Osteoblast (primary cell): ENCODE measurements at regions not wholly inside any gene's neighbourhood (a gene's known extent, or its start where the extent isn't known, plus 50 kb on each side); places are given as distances from the start of the nearest gene placed in this dataset.

Experiments used
- DNase-seq: peaks from one replicate; pipeline ENCODE4 v3.0.0; 2011; ENCODE audit warnings: low spot score, mixed read lengths; ENCODE audit not compliant: insufficient read length; ENCODE audit errors: missing footprints
- H2AFZ ChIP-seq: 2 replicates; pipeline ENCODE4 v1.6.0; 2011; ENCODE audit warnings: mild to moderate bottlenecking, low read length
- H3K27ac ChIP-seq: 2 replicates; pipeline ENCODE4 v1.5.1; 2011; ENCODE audit warnings: mild to moderate bottlenecking, low read depth, low read length, moderate library complexity
- H3K27me3 ChIP-seq: 2 replicates; pipeline ENCODE4 v1.6.0; 2012; ENCODE audit warnings: mild to moderate bottlenecking, control low read depth, inconsistent platforms, low read length, moderate library complexity; ENCODE audit not compliant: insufficient read depth
- H3K36me3 ChIP-seq: 2 replicates; pipeline ENCODE4 v1.5.1; 2011; ENCODE audit warnings: mild to moderate bottlenecking, low read length, control low read depth, moderate library complexity; ENCODE audit not compliant: insufficient read depth
- H3K4me1 ChIP-seq: 2 replicates; pipeline ENCODE4 v1.5.1; 2011; ENCODE audit warnings: mild to moderate bottlenecking, low read length, control low read depth, moderate library complexity; ENCODE audit not compliant: insufficient read depth
- H3K4me2 ChIP-seq: 2 replicates; pipeline ENCODE4 v1.6.0; 2011; ENCODE audit warnings: mild to moderate bottlenecking, low read length; ENCODE audit not compliant: insufficient read depth
- H3K4me3 ChIP-seq: fragments of 200-600 bp; sonication (generic); 3 replicates; pipeline ENCODE4 v1.5.1; 2012; ENCODE audit warnings: mild to moderate bottlenecking, low read length, inconsistent platforms; ENCODE audit not compliant: insufficient read depth
- H3K79me2 ChIP-seq: 2 replicates; pipeline ENCODE4 v1.6.0; 2012; ENCODE audit warnings: mild to moderate bottlenecking, low read length, control low read depth, inconsistent platforms; ENCODE audit not compliant: insufficient read depth
- H3K9me3 ChIP-seq: 2 replicates; pipeline ENCODE4 v1.5.1; 2011; ENCODE audit warnings: low read depth, low read length, control low read depth
- H4K20me1 ChIP-seq: 2 replicates; pipeline ENCODE4 v1.6.0; 2012; ENCODE audit warnings: mild to moderate bottlenecking, low read length, control low read depth; ENCODE audit not compliant: insufficient read depth
- CTCF ChIP-seq: IDR thresholded peaks from 2 replicates; pipeline ENCODE4 v1.5.1; 2011; ENCODE audit warnings: mild to moderate bottlenecking, low read depth, low read length, moderate library complexity; ENCODE audit errors: extremely low read depth

GRCh38 chr20:22093122-22093521 is 387.7 kb downstream of the PAX1 start:
- Histone ChIP-seq H3K27ac (no peak overlapping the region), H4K20me1 (no peaks in the 10 kb centered on the region), H3K27me3 (no peaks in the 10 kb centered on the region), H2AFZ (no peak overlapping the region), H3K9me3 (peaks cover 4% of the 10 kb centered on the region), H3K4me1 (no peaks in the 10 kb centered on the region), H3K4me3 (no peak overlapping the region), H3K36me3 (no peaks in the 10 kb centered on the region), H3K79me2 (no peaks in the 10 kb centered on the region), H3K4me2 (no peak overlapping the region)
- no peak for DNase-seq
- no peak for TF ChIP-seq CTCF

- no peak for TF ChIP-seq CTCF
- H3K36me3 ChIP-seq = no peaks in the 10 kb centered on the region
- DNase-seq = no peak
- H3K4me1 ChIP-seq = no peaks in the 10 kb centered on the region
- H4K20me1 ChIP-seq = no peaks in the 10 kb centered on the region
- H2AFZ ChIP-seq = no peak overlapping the region
- no peaks in the 10 kb centered on the region for H3K27me3 ChIP-seq
- H3K79me2 ChIP-seq = no peaks in the 10 kb centered on the region
- H3K4me3 ChIP-seq = no peak overlapping the region
- peaks cover 4% of the 10 kb centered on the region for H3K9me3 ChIP-seq
- H3K27ac ChIP-seq = no peak overlapping the region
- H3K4me2 ChIP-seq = no peak overlapping the region
These were observed 383.4 kb downstream of the PAX1 start for GRCh38 chr20:22088882-22089281.

GRCh38 chr20:22080985-22081384 is 375.5 kb downstream of the PAX1 start:
- DNase-seq = no peak
- H3K4me3 ChIP-seq = no peak overlapping the region

GRCh38 chr20:22074635-22075034 is 369.2 kb downstream of the PAX1 start:
- H4K20me1 ChIP-seq = no peaks in the 10 kb centered on the region
- no peak for DNase-seq
- no peaks in the 10 kb centered on the region for H3K4me1 ChIP-seq
- no peak overlapping the region for H3K4me2 ChIP-seq
- H3K36me3 ChIP-seq = no peaks in the 10 kb centered on the region
- no peak overlapping the region for H3K27ac ChIP-seq
- no peaks in the 10 kb centered on the region for H3K27me3 ChIP-seq
- H3K79me2 ChIP-seq = no peaks in the 10 kb centered on the region
- TF ChIP-seq CTCF = no peak
- no peak overlapping the region for H2AFZ ChIP-seq
- H3K4me3 ChIP-seq = no peak overlapping the region
- no peaks in the 10 kb centered on the region for H3K9me3 ChIP-seq

More at GRCh38 chr20:22080985-22081384, 375.5 kb downstream of the PAX1 start:
- Histone ChIP-seq H3K36me3 (no peaks in the 10 kb centered on the region), H3K79me2 (no peaks in the 10 kb centered on the region), H2AFZ (no peak overlapping the region), H3K4me2 (no peak overlapping the region), H3K4me1 (no peaks in the 10 kb centered on the region), H4K20me1 (no peaks in the 10 kb centered on the region), H3K27ac (no peak overlapping the region), H3K9me3 (no peaks in the 10 kb centered on the region), H3K27me3 (no peaks in the 10 kb centered on the region)
- no peak for TF ChIP-seq CTCF
